Fibroblast of lung (primary cell): ENCODE measurements at regions not wholly inside any gene's neighbourhood (a gene's known extent, or its start where the extent isn't known, plus 50 kb on each side); places are given as distances from the start of the nearest gene placed in this dataset.
A peak's percentile ranks its signal among the peaks of the same experiment; 100 is the strongest.

Source experiments
- DNase-seq, 2 donors: peaks; one replicate each; pipeline versions ENCODE4 v3.0.0 to v3.0.0-alpha.2; 2010; ENCODE audit warnings: low read depth in 2 of 2
- H2AFZ ChIP-seq: 2 replicates; pipeline ENCODE4 v1.5.1; 2012; ENCODE audit warnings: low read length, control low read depth, inconsistent platforms
- H3K27ac ChIP-seq: 2 replicates; pipeline ENCODE4 v1.5.1; 2011; ENCODE audit warnings: low read length, control low read depth; ENCODE audit not compliant: insufficient read depth
- H3K27me3 ChIP-seq: 2 replicates; pipeline ENCODE4 v1.5.1; 2011; ENCODE audit warnings: mild to moderate bottlenecking, low read length; ENCODE audit not compliant: control insufficient read depth, insufficient read depth
- H3K36me3 ChIP-seq: 2 replicates; pipeline ENCODE4 v1.5.1; 2011; ENCODE audit warnings: low read length; ENCODE audit not compliant: control insufficient read depth, insufficient read depth
- H3K4me1 ChIP-seq: 2 replicates; pipeline ENCODE4 v1.5.1; 2011; ENCODE audit warnings: low read length; ENCODE audit not compliant: control insufficient read depth, insufficient read depth; ENCODE audit errors: extremely low read depth
- H3K4me2 ChIP-seq: 2 replicates; pipeline ENCODE4 v1.5.1; 2011; ENCODE audit warnings: low read length, control low read depth; ENCODE audit not compliant: insufficient read depth; ENCODE audit errors: extremely low read depth
- H3K4me3 ChIP-seq, 4 experiments: fragments of 200-600 bp in 1 of 4; sonication (generic) in 1 of 4; replicated peaks in 1 of 4; 2 replicates each; pipeline ENCODE4 v1.5.1; 2011 to 2016; ENCODE audit warnings: low read length in 4 of 4, low read depth in 3 of 4, mild to moderate bottlenecking in 3 of 4, control low read depth in 2 of 4, inconsistent platforms in 1 of 4, mixed read lengths in 1 of 4; ENCODE audit not compliant: insufficient read depth in 1 of 4; ENCODE audit errors: control extremely low read depth in 1 of 4
- H3K79me2 ChIP-seq: 2 replicates; pipeline ENCODE4 v1.5.1; 2012; ENCODE audit warnings: mild to moderate bottlenecking, low read length, inconsistent platforms; ENCODE audit not compliant: control insufficient read depth, insufficient read depth
- H3K9ac ChIP-seq: 2 replicates; pipeline ENCODE4 v1.5.1; 2011; ENCODE audit warnings: mild to moderate bottlenecking, low read length, control low read depth; ENCODE audit not compliant: insufficient read depth
- H3K9me3 ChIP-seq: 2 replicates; pipeline ENCODE4 v1.5.1; 2012; ENCODE audit warnings: low read depth, low read length; ENCODE audit not compliant: control insufficient read depth, insufficient read depth
- H4K20me1 ChIP-seq: 2 replicates; pipeline ENCODE4 v1.5.1; 2011; ENCODE audit warnings: low read length; ENCODE audit not compliant: control insufficient read depth, insufficient read depth; ENCODE audit errors: extremely low read depth
- EZH2 ChIP-seq: IDR thresholded peaks from 2 replicates; pipeline ENCODE4 v1.5.1; 2012; ENCODE audit warnings: low read length, control low read depth, mild to moderate bottlenecking; ENCODE audit errors: missing control alignments
- TF ChIP-seq, protein P1 (sequence below), 2 donors: IDR thresholded peaks in 1 of 2; conservative IDR thresholded peaks in 1 of 2; 1 replicate in 1 of 2; 2 replicates in 1 of 2; pipeline ENCODE4 v1.5.1; 2011 to 2012; ENCODE audit warnings: low read length in 2 of 2, control low read depth in 1 of 2, inconsistent platforms in 1 of 2, low read depth in 1 of 2, mild to moderate bottlenecking in 1 of 2

DNA sequence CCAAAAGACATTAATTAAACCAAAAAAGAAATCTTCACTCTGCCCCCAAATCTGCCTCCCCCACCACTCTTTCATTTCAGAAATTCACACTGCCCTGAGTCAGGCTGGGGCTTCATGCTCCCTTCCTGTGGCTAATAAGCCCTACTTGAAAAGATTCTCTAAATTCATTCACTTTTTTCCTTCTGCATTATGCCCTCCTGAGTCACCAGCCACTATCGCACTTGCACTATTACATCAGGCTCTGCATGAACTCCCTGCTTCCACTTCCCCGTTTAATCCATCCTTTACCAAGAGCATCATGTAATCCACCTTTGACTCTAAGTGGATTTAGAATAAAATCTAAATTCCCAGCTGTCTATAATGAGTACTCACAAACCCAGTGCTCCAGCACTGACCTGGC, 295.4 kb upstream of the KLF3 start:
- H2AFZ ChIP-seq: no peak overlapping the region
- TF ChIP-seq EZH2: no peak
- TF ChIP-seq, protein P1, sequence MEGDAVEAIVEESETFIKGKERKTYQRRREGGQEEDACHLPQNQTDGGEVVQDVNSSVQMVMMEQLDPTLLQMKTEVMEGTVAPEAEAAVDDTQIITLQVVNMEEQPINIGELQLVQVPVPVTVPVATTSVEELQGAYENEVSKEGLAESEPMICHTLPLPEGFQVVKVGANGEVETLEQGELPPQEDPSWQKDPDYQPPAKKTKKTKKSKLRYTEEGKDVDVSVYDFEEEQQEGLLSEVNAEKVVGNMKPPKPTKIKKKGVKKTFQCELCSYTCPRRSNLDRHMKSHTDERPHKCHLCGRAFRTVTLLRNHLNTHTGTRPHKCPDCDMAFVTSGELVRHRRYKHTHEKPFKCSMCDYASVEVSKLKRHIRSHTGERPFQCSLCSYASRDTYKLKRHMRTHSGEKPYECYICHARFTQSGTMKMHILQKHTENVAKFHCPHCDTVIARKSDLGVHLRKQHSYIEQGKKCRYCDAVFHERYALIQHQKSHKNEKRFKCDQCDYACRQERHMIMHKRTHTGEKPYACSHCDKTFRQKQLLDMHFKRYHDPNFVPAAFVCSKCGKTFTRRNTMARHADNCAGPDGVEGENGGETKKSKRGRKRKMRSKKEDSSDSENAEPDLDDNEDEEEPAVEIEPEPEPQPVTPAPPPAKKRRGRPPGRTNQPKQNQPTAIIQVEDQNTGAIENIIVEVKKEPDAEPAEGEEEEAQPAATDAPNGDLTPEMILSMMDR (conservative IDR thresholded peaks at IDR 0.05 in 1 of 2, IDR thresholded peaks at IDR 0.05 in 1 of 2; ENCODE audit: low read depth in 1 of 2, low read length in 2 of 2): no peak
- no peaks in the 10 kb centered on the region for H3K9me3 ChIP-seq
- H3K4me2 ChIP-seq: no peak overlapping the region
- H3K27me3 ChIP-seq: no peaks in the 10 kb centered on the region
- H4K20me1 ChIP-seq: no peaks in the 10 kb centered on the region
- H3K27ac ChIP-seq: no peak overlapping the region
- DNase-seq: peak; percentile 43 to 95
- H3K9ac ChIP-seq: no peak overlapping the region
- H3K4me1 ChIP-seq: no peaks in the 10 kb centered on the region
- H3K36me3 ChIP-seq: no peaks in the 10 kb centered on the region
- H3K79me2 ChIP-seq: no peaks in the 10 kb centered on the region
- no peak overlapping the region for H3K4me3 ChIP-seq

DNA sequence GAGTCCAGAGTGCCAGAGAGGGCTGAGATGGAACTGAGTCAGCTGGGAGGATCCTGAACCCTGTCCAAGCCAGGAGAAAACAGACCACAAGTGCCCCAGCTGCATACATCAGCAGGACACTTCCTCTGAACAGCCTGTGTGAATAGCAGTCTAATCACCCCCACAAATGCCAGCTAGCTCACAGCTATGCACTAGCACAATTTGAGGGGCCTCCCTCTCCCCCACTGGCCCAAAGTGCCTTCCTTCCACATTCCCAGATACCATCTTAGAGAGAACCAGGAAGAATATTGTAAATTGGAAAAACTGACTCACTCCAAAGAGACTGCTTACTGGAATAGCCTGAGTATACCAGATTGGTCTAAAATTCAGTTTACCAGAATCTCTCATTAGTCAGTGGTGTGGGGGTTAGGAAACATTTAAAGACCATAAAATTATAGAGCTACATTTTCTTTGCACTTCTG, 292.6 kb upstream of the KLF3 start:
- Histone ChIP-seq H3K27me3 (no peaks in the 10 kb centered on the region), H3K79me2 (no peaks in the 10 kb centered on the region), H3K9ac (no peak overlapping the region), H4K20me1 (no peaks in the 10 kb centered on the region), H3K4me1 (no peaks in the 10 kb centered on the region), H2AFZ (no peak overlapping the region), H3K9me3 (no peaks in the 10 kb centered on the region), H3K4me3 (no peak overlapping the region), H3K27ac (no peak overlapping the region), H3K36me3 (no peaks in the 10 kb centered on the region), H3K4me2 (no peak overlapping the region)
- TF ChIP-seq, protein P1 (conservative IDR thresholded peaks at IDR 0.05 in 1 of 2, IDR thresholded peaks at IDR 0.05 in 1 of 2; ENCODE audit: low read depth in 1 of 2, low read length in 2 of 2): no peak
- TF ChIP-seq EZH2: no peak
- peak; percentile 32 to 94 for DNase-seq

DNA sequence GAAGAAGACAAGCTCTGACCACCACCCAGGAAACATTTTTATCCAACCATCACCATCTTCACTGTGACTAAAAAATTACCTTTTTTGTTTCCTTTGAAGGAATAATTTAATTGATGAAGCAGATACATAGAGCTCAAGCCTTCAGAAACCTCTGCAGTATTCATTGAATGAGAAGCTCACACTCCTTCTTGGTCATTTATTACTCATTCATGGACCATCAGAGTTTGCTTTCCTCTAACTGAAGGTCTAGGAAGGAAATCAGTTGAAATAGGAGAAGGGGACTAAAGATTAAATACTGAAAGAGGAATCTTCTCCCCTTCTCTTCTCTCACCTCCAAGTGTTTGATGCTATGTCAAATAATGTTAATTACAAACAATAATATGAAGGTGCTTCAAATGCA, 290.6 kb upstream of the KLF3 start:
- DNase-seq: peak in 1 of 2 donors; percentile 38
- Histone ChIP-seq H3K36me3 (no peaks in the 10 kb centered on the region), H3K27ac (no peak overlapping the region), H2AFZ (no peak overlapping the region), H3K4me3 (no peak overlapping the region), H3K9me3 (no peaks in the 10 kb centered on the region), H4K20me1 (no peaks in the 10 kb centered on the region), H3K79me2 (no peaks in the 10 kb centered on the region), H3K9ac (no peak overlapping the region), H3K4me1 (no peaks in the 10 kb centered on the region), H3K27me3 (no peaks in the 10 kb centered on the region), H3K4me2 (no peak overlapping the region)
- TF ChIP-seq, protein P1 (conservative IDR thresholded peaks at IDR 0.05 in 1 of 2, IDR thresholded peaks at IDR 0.05 in 1 of 2; ENCODE audit: low read depth in 1 of 2, low read length in 2 of 2): no peak
- no peak for TF ChIP-seq EZH2
